Spleen (tissue), 7 donors: ENCODE measurements at regions not wholly inside any gene's neighbourhood (a gene's known extent, or its start where the extent isn't known, plus 50 kb on each side); places are given as distances from the start of the nearest gene placed in this dataset.

Source experiments
- CTCF ChIP-seq, 11 experiments: fragments of 200-600 bp in 7 of 11; fragments of 450-650 bp in 4 of 11; sonication (generic) in 4 of 11; IDR thresholded peaks in 8 of 11; conservative IDR thresholded peaks in 3 of 11; 1 replicate in 7 of 11; 2 replicates in 4 of 11; pipeline versions ENCODE4 v1.4.0 to v1.8.0; 2016 to 2021; ENCODE audit warnings: antibody characterized with exemption in 11 of 11, inconsistent platforms in 4 of 11, mild to moderate bottlenecking in 1 of 11
- POLR2A ChIP-seq, 3 donors: fragments of 450-650 bp; IDR thresholded peaks; one replicate each; pipeline ENCODE4 v1.5.1; 2017; ENCODE audit warnings: antibody characterized with exemption in 3 of 3, mild to moderate bottlenecking in 1 of 3
- donor health status: DM: no; HTN: no; CAD: no; lungs with moderate emphysema.
- donor health status: DM: no; HTN: no; CAD: no.
- donor health status: DM: no; HTN: no; CAD: no.

GRCh38 chr7:121562259-121562658 is 166.2 kb upstream of the FAM3C start:
- TF ChIP-seq CTCF (IDR thresholded peaks at IDR 0.05 in 8 of 11, conservative IDR thresholded peaks at IDR 0.05 in 3 of 11): no peak
- TF ChIP-seq POLR2A (IDR thresholded peaks at IDR 0.05): no peak
